ENCODE measurements at regions not wholly inside any gene's neighbourhood (a gene's known extent, or its start where the extent isn't known, plus 50 kb on each side); places are given as distances from the start of the nearest gene placed in this dataset.

GRCh38 chr4:167544391-167544790 is 310.1 kb upstream of the SPOCK3 start:
- TF ChIP-seq CTCF (conservative IDR thresholded peaks at IDR 0.05; ENCODE audit: low read length): no peak
- no peak overlapping the region for H3K4me3 ChIP-seq (ENCODE audit: low read length)
- no peak for DNase-seq (ENCODE audit: low read depth)

- H3K4me3 ChIP-seq (ENCODE audit: low read length): no peak overlapping the region
- no peak for TF ChIP-seq CTCF (conservative IDR thresholded peaks at IDR 0.05; ENCODE audit: low read length)
- DNase-seq (ENCODE audit: low read depth): no peak
These were observed 315.7 kb upstream of the SPOCK3 start for GRCh38 chr4:167550021-167550420.

DNA sequence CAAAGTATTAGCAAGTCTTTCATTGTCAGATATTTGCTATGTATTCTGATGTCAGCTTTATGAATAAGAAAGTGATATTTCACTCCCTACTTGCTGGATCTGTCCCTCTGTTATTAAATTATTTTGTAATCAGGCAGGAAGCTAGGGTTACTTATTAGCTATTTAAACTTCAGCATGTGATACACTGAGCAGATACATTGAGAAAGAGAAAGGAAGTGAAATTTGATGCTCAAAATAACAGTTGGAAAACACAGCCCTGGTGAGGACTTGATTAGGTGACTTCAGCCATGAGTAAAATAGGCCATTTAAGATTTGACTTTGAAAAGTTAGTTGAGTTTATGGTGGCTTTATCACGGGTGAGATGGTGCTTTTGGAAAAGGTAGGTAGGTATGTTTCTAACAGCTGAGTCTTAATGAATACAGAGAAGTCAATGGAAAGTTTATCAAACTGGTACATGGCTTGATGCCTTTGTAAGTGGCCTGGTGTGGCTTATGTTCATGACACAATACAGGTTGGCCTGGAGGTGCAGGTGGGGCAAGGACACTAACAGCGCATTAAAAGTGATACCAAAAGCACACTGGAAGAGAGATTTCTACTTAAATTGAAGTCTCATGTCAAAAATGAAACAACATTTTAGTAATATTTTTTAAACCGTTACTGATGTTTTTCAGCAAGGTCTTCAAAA is 321.2 kb upstream of the SPOCK3 start:
- no peak overlapping the region for H3K4me3 ChIP-seq (ENCODE audit: low read length)

DNA sequence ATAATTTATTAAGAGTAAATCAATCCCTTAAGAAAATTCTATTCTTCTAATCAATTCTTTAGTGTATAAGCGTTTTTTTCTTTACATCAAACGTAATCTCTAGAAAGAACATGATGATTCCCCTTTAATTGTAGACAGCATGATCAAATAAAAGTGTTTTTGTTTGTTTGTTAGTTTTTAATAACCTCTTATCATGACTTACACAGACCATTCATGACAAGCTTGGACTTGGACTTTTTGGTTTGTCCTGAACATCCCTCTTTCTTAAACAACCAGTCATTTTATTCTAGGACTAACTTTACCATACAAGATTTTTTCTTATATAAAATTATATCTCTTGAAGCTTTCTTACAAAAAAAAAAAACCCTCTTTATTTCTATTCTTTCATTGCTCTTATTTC is 344.6 kb upstream of the SPOCK3 start:
- no peak for TF ChIP-seq CTCF (conservative IDR thresholded peaks at IDR 0.05; ENCODE audit: low read length)
- DNase-seq (ENCODE audit: low read depth): no peak
- no peak overlapping the region for H3K4me3 ChIP-seq (ENCODE audit: low read length)

More for the DNA sequence above, 321.2 kb upstream of the SPOCK3 start:
- DNase-seq (ENCODE audit: low read depth): no peak
- TF ChIP-seq CTCF (conservative IDR thresholded peaks at IDR 0.05; ENCODE audit: low read length): no peak

GRCh38 chr4:167581449-167581965 is 347.2 kb upstream of the SPOCK3 start:
- no peak for DNase-seq (ENCODE audit: low read depth)
- no peak overlapping the region for H3K4me3 ChIP-seq (ENCODE audit: low read length)
- no peak for TF ChIP-seq CTCF (conservative IDR thresholded peaks at IDR 0.05; ENCODE audit: low read length)

- no peak overlapping the region for H3K4me3 ChIP-seq (ENCODE audit: low read length)
- no peak for TF ChIP-seq CTCF (conservative IDR thresholded peaks at IDR 0.05; ENCODE audit: low read length)
- no peak for DNase-seq (ENCODE audit: low read depth)
These were observed 353.1 kb upstream of the SPOCK3 start for GRCh38 chr4:167587361-167587760.

- no peak for TF ChIP-seq CTCF (conservative IDR thresholded peaks at IDR 0.05; ENCODE audit: low read length)
- no peak for DNase-seq (ENCODE audit: low read depth)
- no peak overlapping the region for H3K4me3 ChIP-seq (ENCODE audit: low read length)
These were observed 361.6 kb upstream of the SPOCK3 start for GRCh38 chr4:167595898-167596297.
